Astrocyte of the spinal cord (primary cell): ENCODE measurements at regions not wholly inside any gene's neighbourhood (a gene's known extent, or its start where the extent isn't known, plus 50 kb on each side); places are given as distances from the start of the nearest gene placed in this dataset.

ENCODE experiments used
- DNase-seq: peaks from one replicate; pipeline ENCODE4 v3.0.0; 2011; ENCODE audit warnings: low read depth, low spot score
- H3K4me3 ChIP-seq: 2 replicates; pipeline ENCODE4 v1.5.1; 2011; ENCODE audit warnings: low read depth, mild to moderate bottlenecking, low read length, moderate library complexity
- CTCF ChIP-seq: IDR thresholded peaks from 2 replicates; pipeline ENCODE4 v1.5.1; 2012; ENCODE audit warnings: low read depth, mild to moderate bottlenecking, low read length, inconsistent platforms
- in situ Hi-C: cut with HindIII; loops from 2 replicates; pipeline ENCODE4 v1.10.0; 2017; ENCODE audit warnings: low sequenced_read_pairs

- no peak for TF ChIP-seq CTCF
- H3K4me3 ChIP-seq: no peak overlapping the region
- DNase-seq: no peak
- in situ Hi-C loops: no loop called here
These were observed 445.1 kb downstream of the SIPA1L2 start for GRCh38 chr1:232184561-232185530.

DNA sequence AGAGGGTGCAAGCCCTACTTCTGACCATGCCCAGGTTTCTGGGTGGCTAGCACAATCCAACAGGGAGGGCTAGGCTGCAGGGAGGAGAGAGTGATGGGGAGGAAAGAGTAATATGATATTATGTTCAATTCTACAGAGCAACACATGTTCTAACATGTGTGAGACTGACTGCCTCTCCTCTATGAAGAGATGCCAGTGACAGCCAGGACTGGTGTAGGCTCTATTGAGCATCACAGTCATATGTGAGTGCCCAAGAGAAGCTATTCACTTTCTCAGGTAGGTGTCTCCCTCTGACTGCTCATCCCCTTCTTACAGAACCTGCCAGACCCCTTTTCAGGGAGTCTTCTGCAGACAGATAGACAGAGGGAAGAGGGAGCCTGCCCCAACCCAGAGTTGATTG, 446.1 kb downstream of the SIPA1L2 start:
- in situ Hi-C loops: no loop called here
- no peak for DNase-seq
- no peak overlapping the region for H3K4me3 ChIP-seq
- no peak for TF ChIP-seq CTCF

DNA sequence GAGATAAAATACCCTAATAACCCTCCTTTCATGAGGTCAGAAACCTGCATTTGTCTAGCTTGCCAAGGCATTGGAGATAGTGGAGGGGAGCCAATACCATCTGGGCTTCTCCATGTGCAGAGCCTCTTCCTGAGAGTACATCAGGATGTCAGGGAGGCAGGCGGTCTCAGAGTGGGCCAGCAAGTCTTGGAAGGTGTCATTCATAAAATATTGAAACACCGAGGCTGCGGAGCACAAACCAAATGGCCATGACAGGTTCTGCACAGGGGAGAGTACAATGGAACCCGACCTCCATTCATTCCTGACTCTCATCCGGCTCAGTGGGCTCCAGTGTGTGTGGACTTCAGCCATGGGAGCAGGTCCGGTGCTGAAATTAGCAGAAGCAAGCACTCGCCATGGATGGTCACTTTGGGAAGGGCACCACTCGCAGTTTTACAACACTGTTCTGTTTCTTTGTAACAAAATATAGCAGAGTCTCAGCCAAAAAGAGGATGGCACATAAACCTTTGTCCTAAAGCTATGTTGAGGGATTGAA, 446.6 kb downstream of the SIPA1L2 start:
- no peak for TF ChIP-seq CTCF
- in situ Hi-C loops: no loop called here
- DNase-seq: no peak
- H3K4me3 ChIP-seq: no peak overlapping the region

DNA sequence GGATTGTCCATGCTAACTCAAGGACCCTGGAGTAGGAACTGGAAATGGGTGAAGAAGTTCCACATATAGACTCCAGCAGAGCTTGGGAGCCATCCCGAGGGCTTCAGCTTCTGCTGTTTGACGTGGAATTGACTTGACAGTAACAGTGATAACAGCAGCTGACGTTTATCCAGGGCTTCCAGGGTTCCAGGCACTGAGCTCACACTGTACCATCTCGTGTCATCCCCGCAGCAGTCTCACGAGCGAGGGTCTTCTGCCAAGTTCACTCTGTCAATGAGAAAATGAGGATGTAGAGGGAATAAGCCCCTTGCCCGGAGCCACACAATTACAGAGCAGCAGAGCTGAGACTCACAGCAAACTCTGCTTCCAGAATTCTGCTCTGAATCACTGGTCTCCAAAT, 447.7 kb downstream of the SIPA1L2 start:
- TF ChIP-seq CTCF: no peak
- in situ Hi-C loops: no loop called here
- H3K4me3 ChIP-seq: no peak overlapping the region
- DNase-seq: no peak

DNA sequence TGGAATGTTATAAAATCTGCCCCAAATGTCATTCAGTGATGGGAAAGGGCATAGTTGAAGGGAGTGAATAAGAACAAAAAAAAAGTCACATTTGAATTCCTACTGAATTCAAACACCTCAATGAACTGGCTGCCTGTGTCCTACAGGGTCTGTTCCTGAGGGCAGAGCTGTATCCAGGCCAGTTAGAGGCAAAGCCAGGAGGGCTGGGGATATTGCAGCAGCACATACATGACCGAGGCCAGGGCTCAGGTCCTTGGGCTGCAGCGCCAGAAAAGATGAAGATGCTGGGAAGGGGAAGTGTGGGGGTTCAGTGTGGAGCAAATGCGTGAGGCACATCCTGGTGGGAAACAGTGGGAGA, 449.2 kb downstream of the SIPA1L2 start:
- in situ Hi-C loops: no loop called here
- no peak for TF ChIP-seq CTCF
- no peak for DNase-seq
- H3K4me3 ChIP-seq: no peak overlapping the region

- no peak for TF ChIP-seq CTCF
- in situ Hi-C loops: no loop called here
- no peak overlapping the region for H3K4me3 ChIP-seq
- no peak for DNase-seq
These were observed 449.8 kb downstream of the SIPA1L2 start for GRCh38 chr1:232179896-232180778.
